CD4-positive, alpha-beta T cell treated with Interleukin-4 for 4 hours (primary cell): ENCODE measurements at regions not wholly inside any gene's neighbourhood (a gene's known extent, or its start where the extent isn't known, plus 50 kb on each side); places are given as distances from the start of the nearest gene placed in this dataset.

ENCODE experiments used
- DNase-seq: peaks from one replicate; pipeline ENCODE4 v3.0.0-alpha.2; 2020

GRCh38 chr15:39262995-39263772, 317.7 kb upstream of the THBS1 start:
- peak; percentile 5 for DNase-seq

GRCh38 chr15:39265261-39265660, 315.6 kb upstream of the THBS1 start:
- no peak for DNase-seq

GRCh38 chr15:39266890-39267289, 314.0 kb upstream of the THBS1 start:
- no peak for DNase-seq

GRCh38 chr15:39267685-39268084, 313.2 kb upstream of the THBS1 start:
- no peak for DNase-seq

- DNase-seq: no peak
These were observed 311.5 kb upstream of the THBS1 start for GRCh38 chr15:39269352-39269751.

GRCh38 chr15:39269821-39270220, 311.1 kb upstream of the THBS1 start:
- no peak for DNase-seq

GRCh38 chr15:39270221-39270855, 310.5 kb upstream of the THBS1 start:
- no peak for DNase-seq

GRCh38 chr15:39270934-39271333, 309.9 kb upstream of the THBS1 start:
- DNase-seq: no peak

- DNase-seq: no peak
These were observed 308.0 kb upstream of the THBS1 start for GRCh38 chr15:39272901-39273300.

GRCh38 chr15:39273717-39274411, 307.0 kb upstream of the THBS1 start:
- DNase-seq: no peak

GRCh38 chr15:39275066-39275465, 305.8 kb upstream of the THBS1 start:
- DNase-seq: no peak

GRCh38 chr15:39279311-39279710, 301.6 kb upstream of the THBS1 start:
- no peak for DNase-seq

- no peak for DNase-seq
These were observed 299.8 kb upstream of the THBS1 start for GRCh38 chr15:39281094-39281493.

GRCh38 chr15:39282663-39283208, 298.1 kb upstream of the THBS1 start:
- DNase-seq: no peak

- no peak for DNase-seq
These were observed 297.3 kb upstream of the THBS1 start for GRCh38 chr15:39283531-39283930.

- no peak for DNase-seq
These were observed 295.8 kb upstream of the THBS1 start for GRCh38 chr15:39285071-39285470.

GRCh38 chr15:39285663-39286062, 295.2 kb upstream of the THBS1 start:
- DNase-seq: no peak

- DNase-seq: no peak
These were observed 294.2 kb upstream of the THBS1 start for GRCh38 chr15:39286706-39287105.

- DNase-seq: no peak
These were observed 293.3 kb upstream of the THBS1 start for GRCh38 chr15:39287322-39288195.

GRCh38 chr15:39290711-39291435, 290.0 kb upstream of the THBS1 start:
- no peak for DNase-seq

- no peak for DNase-seq
These were observed 289.2 kb upstream of the THBS1 start for GRCh38 chr15:39291690-39292089.

- DNase-seq: no peak
These were observed 283.9 kb upstream of the THBS1 start for GRCh38 chr15:39296955-39297354.
